Peyer's patch (tissue), 4 donors: ENCODE measurements at regions not wholly inside any gene's neighbourhood (a gene's known extent, or its start where the extent isn't known, plus 50 kb on each side); places are given as distances from the start of the nearest gene placed in this dataset.

Experiments
- POLR2A ChIP-seq, 2 donors: fragments of 450-650 bp; IDR thresholded peaks; one replicate each; pipeline ENCODE4 v1.5.1; 2017; ENCODE audit warnings: antibody characterized with exemption in 2 of 2, mild to moderate bottlenecking in 2 of 2, moderate library complexity in 2 of 2
- TF ChIP-seq, protein P1 (sequence below), 6 experiments: fragments of 450-650 bp in 4 of 6; fragments of 200-600 bp in 2 of 6; sonication (generic) in 1 of 6; IDR thresholded peaks; one replicate each; pipeline ENCODE4 v1.5.1; 2017 to 2019; ENCODE audit warnings: antibody characterized with exemption in 6 of 6, mild to moderate bottlenecking in 3 of 6, moderate library complexity in 1 of 6

DNA sequence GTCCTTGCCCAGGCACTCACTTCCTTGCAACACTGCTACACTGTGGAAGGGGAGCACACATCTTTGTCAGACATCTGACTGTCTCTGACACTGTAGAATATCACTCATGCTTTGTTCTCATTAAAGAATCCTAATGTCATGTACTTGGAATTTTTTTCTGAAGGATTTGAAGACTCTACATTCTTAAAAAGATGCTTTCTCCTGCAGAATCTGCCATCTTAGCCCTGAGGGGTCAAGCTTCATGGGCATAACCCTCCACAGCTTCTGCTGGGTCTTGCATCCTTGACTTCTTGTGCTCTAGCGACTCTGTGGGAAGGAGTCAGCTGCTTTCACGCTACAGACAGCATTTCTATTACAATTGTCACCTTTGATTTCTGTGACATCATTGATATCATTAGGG is 417.2 kb downstream of the QKI start:
- TF ChIP-seq, protein P1, sequence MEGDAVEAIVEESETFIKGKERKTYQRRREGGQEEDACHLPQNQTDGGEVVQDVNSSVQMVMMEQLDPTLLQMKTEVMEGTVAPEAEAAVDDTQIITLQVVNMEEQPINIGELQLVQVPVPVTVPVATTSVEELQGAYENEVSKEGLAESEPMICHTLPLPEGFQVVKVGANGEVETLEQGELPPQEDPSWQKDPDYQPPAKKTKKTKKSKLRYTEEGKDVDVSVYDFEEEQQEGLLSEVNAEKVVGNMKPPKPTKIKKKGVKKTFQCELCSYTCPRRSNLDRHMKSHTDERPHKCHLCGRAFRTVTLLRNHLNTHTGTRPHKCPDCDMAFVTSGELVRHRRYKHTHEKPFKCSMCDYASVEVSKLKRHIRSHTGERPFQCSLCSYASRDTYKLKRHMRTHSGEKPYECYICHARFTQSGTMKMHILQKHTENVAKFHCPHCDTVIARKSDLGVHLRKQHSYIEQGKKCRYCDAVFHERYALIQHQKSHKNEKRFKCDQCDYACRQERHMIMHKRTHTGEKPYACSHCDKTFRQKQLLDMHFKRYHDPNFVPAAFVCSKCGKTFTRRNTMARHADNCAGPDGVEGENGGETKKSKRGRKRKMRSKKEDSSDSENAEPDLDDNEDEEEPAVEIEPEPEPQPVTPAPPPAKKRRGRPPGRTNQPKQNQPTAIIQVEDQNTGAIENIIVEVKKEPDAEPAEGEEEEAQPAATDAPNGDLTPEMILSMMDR (IDR thresholded peaks at IDR 0.05) = no peak
- TF ChIP-seq POLR2A (IDR thresholded peaks at IDR 0.05) = no peak
